GM11168 (cell line): ENCODE measurements at regions not wholly inside any gene's neighbourhood (a gene's known extent, or its start where the extent isn't known, plus 50 kb on each side); places are given as distances from the start of the nearest gene placed in this dataset.

Experiments
- in situ Hi-C: fragments of 300-500 bp; cut with MboI; formaldehyde crosslinking; loops from one replicate; pipeline ENCODE4 v1.12.0; 2022; ENCODE audit warnings: low sequenced_read_pairs; ENCODE audit not compliant: unreplicated experiment

- in situ Hi-C loops: no loop called here
Measured at GRCh38 chr2:48175656-48176055, 138.8 kb upstream of the FOXN2 start.

- in situ Hi-C loops: no loop called here
Measured at GRCh38 chr2:48176876-48177275, 137.6 kb upstream of the FOXN2 start.

- in situ Hi-C loops: no loop called here
Measured at GRCh38 chr2:48178611-48179010, 135.9 kb upstream of the FOXN2 start.

GRCh38 chr2:48180557-48180956 lies 133.9 kb upstream of the FOXN2 start:
- in situ Hi-C loops: no loop called here

- in situ Hi-C loops: no loop called here
Measured at GRCh38 chr2:48183276-48183675, 131.2 kb upstream of the FOXN2 start.

- in situ Hi-C loops: no loop called here
Measured at GRCh38 chr2:48183991-48184390, 130.5 kb upstream of the FOXN2 start.

GRCh38 chr2:48187503-48187902 lies 127.0 kb upstream of the FOXN2 start:
- in situ Hi-C loops: no loop called here

- in situ Hi-C loops: no loop called here
Measured at GRCh38 chr2:48189552-48190228, 124.8 kb upstream of the FOXN2 start.

GRCh38 chr2:48190230-48190629 lies 124.3 kb upstream of the FOXN2 start:
- in situ Hi-C loops: no loop called here

- in situ Hi-C loops: no loop called here
Measured at GRCh38 chr2:48194641-48195040, 119.8 kb upstream of the FOXN2 start.

- in situ Hi-C loops: no loop called here
Measured at GRCh38 chr2:48195169-48195568, 119.3 kb upstream of the FOXN2 start.

GRCh38 chr2:48197618-48198017 lies 116.9 kb upstream of the FOXN2 start:
- in situ Hi-C loops: no loop called here

- in situ Hi-C loops: no loop called here
Measured at GRCh38 chr2:48198371-48198770, 116.1 kb upstream of the FOXN2 start.

GRCh38 chr2:48199070-48199469 lies 115.4 kb upstream of the FOXN2 start:
- in situ Hi-C loops: no loop called here

GRCh38 chr2:48200620-48201293 lies 113.7 kb upstream of the FOXN2 start:
- in situ Hi-C loops: loop anchor here (10.0 kb wide), 1 partner anchor 76 kb away; no protein-coding TSS in a partner anchor

- in situ Hi-C loops: loop anchor here (10.0 kb wide), 1 partner anchor 77 kb away; no protein-coding TSS in a partner anchor
Measured at GRCh38 chr2:48201435-48201834, 113.0 kb upstream of the FOXN2 start.

GRCh38 chr2:48202863-48203642 lies 111.4 kb upstream of the FOXN2 start:
- in situ Hi-C loops: loop anchor here (10.0 kb wide), 1 partner anchor 78 kb away; no protein-coding TSS in a partner anchor

- in situ Hi-C loops: loop anchor here (10.0 kb wide), 1 partner anchor 79 kb away; no protein-coding TSS in a partner anchor
Measured at GRCh38 chr2:48203668-48204067, 110.8 kb upstream of the FOXN2 start.

GRCh38 chr2:48204750-48205136 lies 109.7 kb upstream of the FOXN2 start:
- in situ Hi-C loops: loop anchor here (10.0 kb wide), 1 partner anchor 80 kb away; no protein-coding TSS in a partner anchor

GRCh38 chr2:48205137-48205798 lies 109.2 kb upstream of the FOXN2 start:
- in situ Hi-C loops: loop anchor here (10.0 kb wide), 1 partner anchor 80 kb away; no protein-coding TSS in a partner anchor
